H1 (cell line): ENCODE measurements at regions not wholly inside any gene's neighbourhood (a gene's known extent, or its start where the extent isn't known, plus 50 kb on each side); places are given as distances from the start of the nearest gene placed in this dataset.

Experiments used
- ATF2 ChIP-seq: IDR thresholded peaks from 2 replicates; pipeline ENCODE4 v1.6.1; 2012; ENCODE audit warnings: low read length, inconsistent platforms
- RBBP5 ChIP-seq: IDR thresholded peaks from 2 replicates; pipeline ENCODE4 v1.7.1; 2012; ENCODE audit warnings: low read depth, mild to moderate bottlenecking, inconsistent platforms, low read length, moderate library complexity, borderline replicate concordance
- SAP30 ChIP-seq: fragments of 300-600 bp; sonication (generic); IDR thresholded peaks from 2 replicates; pipeline ENCODE4 v1.7.1; 2012; ENCODE audit warnings: low read length, moderate library complexity, mild to moderate bottlenecking, inconsistent platforms; ENCODE audit not compliant: insufficient read depth, insufficient replicate concordance

- TF ChIP-seq RBBP5 (no peak), SAP30 (no peak), ATF2 (no peak)
Measured at GRCh38 chr2:41319437-41319836, 728.4 kb upstream of the PKDCC start (continued).
